Naive thymus-derived CD4-positive, alpha-beta T cell (primary cell): ENCODE measurements at regions not wholly inside any gene's neighbourhood (a gene's known extent, or its start where the extent isn't known, plus 50 kb on each side); places are given as distances from the start of the nearest gene placed in this dataset.

Experiments
- ATAC-seq: fragments of 150-1000 bp; cut with Tn5 transposase; 2 replicates; pipeline ENCODE4 v1.10.0; 2021; ENCODE audit warnings: mild to moderate bottlenecking, moderate library complexity
- CTCF ChIA-PET: fragments of 350-600 bp; sonication (Branson Sonifier 250); formaldehyde crosslinking; loops from one replicate; lab custom pipeline; 2021; ENCODE audit warnings: antibody characterized with exemption; lab: Charles Lee
- POLR2A ChIA-PET: fragments of 350-600 bp; sonication (Branson Sonifier 250); formaldehyde crosslinking; loops from one replicate; lab custom pipeline; 2021; ENCODE audit warnings: antibody characterized with exemption, inconsistent platforms; lab: Charles Lee
- DNase-seq, 9 donors: peaks; one replicate each; pipeline versions ENCODE4 v3.0.0 to v3.0.0-alpha.2; 2020 to 2022; ENCODE audit warnings: mixed read lengths in 1 of 9
- H3K27ac ChIP-seq: one replicate; pipeline ENCODE4 v1.7.0; 2013; ENCODE audit warnings: mild to moderate bottlenecking, low read depth, low read length, moderate library complexity
- H3K27me3 ChIP-seq, 2 donors: one replicate each; pipeline ENCODE4 v1.7.0; 2013; ENCODE audit warnings: low read length in 2 of 2, mild to moderate bottlenecking in 2 of 2, moderate library complexity in 2 of 2; ENCODE audit not compliant: control insufficient read depth in 2 of 2, insufficient read depth in 2 of 2
- H3K36me3 ChIP-seq, 3 experiments: 1 replicate in 2 of 3; 2 replicates in 1 of 3; pipeline ENCODE4 v1.7.0; 2013; ENCODE audit warnings: low read length in 3 of 3, mild to moderate bottlenecking in 3 of 3, moderate library complexity in 1 of 3; ENCODE audit not compliant: insufficient read depth in 3 of 3, control insufficient read depth in 2 of 3
- H3K4me1 ChIP-seq, 2 donors: one replicate each; pipeline ENCODE4 v1.7.0; 2013; ENCODE audit warnings: low read length in 2 of 2, mild to moderate bottlenecking in 2 of 2, moderate library complexity in 1 of 2; ENCODE audit not compliant: control insufficient read depth in 2 of 2, insufficient read depth in 2 of 2
- H3K4me3 ChIP-seq: 2 replicates; pipeline ENCODE4 v1.7.0; 2013; ENCODE audit warnings: mild to moderate bottlenecking, low read length
- H3K9me3 ChIP-seq, 3 experiments: 1 replicate in 2 of 3; 2 replicates in 1 of 3; pipeline ENCODE4 v1.7.0; 2013; ENCODE audit warnings: low read length in 3 of 3; ENCODE audit not compliant: control insufficient read depth in 2 of 3
- H3K27ac Mint-ChIP-seq, 9 donors: one replicate each; pipeline ENCODE4 v1.8.0; 2020 to 2022; ENCODE audit warnings: mixed read lengths in 9 of 9, mild to moderate bottlenecking in 8 of 9, moderate library complexity in 5 of 9, inconsistent platforms in 2 of 9
- H3K27me3 Mint-ChIP-seq, 5 donors: one replicate each; pipeline ENCODE4 v1.8.0; 2021 to 2022; ENCODE audit warnings: mixed read lengths in 5 of 5, mild to moderate bottlenecking in 1 of 5
- H3K36me3 Mint-ChIP-seq, 5 donors: one replicate each; pipeline ENCODE4 v1.8.0; 2020 to 2022; ENCODE audit warnings: mixed read lengths in 5 of 5, mild to moderate bottlenecking in 3 of 5, inconsistent platforms in 1 of 5
- H3K4me1 Mint-ChIP-seq, 7 donors: one replicate each; pipeline ENCODE4 v1.8.0; 2020 to 2022; ENCODE audit warnings: mixed read lengths in 7 of 7, mild to moderate bottlenecking in 3 of 7, inconsistent platforms in 1 of 7
- H3K4me3 Mint-ChIP-seq, 10 donors: one replicate each; pipeline ENCODE4 v1.8.0; 2020 to 2022; ENCODE audit warnings: mild to moderate bottlenecking in 10 of 10, mixed read lengths in 10 of 10, moderate library complexity in 6 of 10, inconsistent platforms in 2 of 10
- H3K9me3 Mint-ChIP-seq, 11 donors: one replicate each; pipeline ENCODE4 v1.8.0; 2020 to 2022; ENCODE audit warnings: mixed read lengths in 11 of 11, mild to moderate bottlenecking in 4 of 11, inconsistent platforms in 1 of 11, moderate library complexity in 1 of 11
- intact Hi-C, 2 donors: fragments of 100-400 bp; cut with micrococcal nuclease; formaldehyde crosslinking; loops; one replicate each; pipeline ENCODE4 v1.15.1; 2023

DNA sequence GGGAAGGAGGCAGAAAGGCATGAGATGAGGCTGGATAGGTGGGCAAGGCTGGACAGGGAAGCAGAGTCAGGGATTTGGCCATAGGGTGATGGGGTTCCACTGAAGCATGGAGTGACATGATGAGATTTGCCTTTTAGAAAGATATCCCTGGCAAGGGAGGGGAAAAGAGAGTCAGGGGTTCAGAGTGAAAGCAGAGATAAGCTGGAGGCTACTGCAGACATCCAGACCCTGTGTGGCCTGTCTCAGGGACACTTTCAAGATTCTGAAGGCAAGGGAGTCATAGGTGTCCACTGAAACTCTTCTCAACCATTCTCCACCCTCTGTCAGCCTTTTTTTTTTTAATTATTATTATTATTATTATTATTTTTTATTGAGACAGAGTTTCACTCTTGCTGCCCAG, 94.0 kb upstream of the SPATA12 start:
- Histone ChIP-seq H3K9me3 (no peaks in the 10 kb centered on the region), H3K36me3 (no peaks in the 10 kb centered on the region), H3K27ac (no peak overlapping the region), H3K4me3 (no peak overlapping the region), H3K4me1 (no peaks in the 10 kb centered on the region), H3K27me3 (no peaks in the 10 kb centered on the region)
- ChIA-PET CTCF (interaction anchor here (0.6 kb wide), 1 partner anchor 264 kb away, joined by 5 read pairs; no protein-coding TSS in a partner anchor), POLR2A (no interaction called here)
- intact Hi-C loops: no loop called here
- Mint-ChIP-seq H3K27me3 (no peaks in the 10 kb centered on the region), H3K9me3 (peaks cover 0 to 12% (median 5%) of the 10 kb centered on the region in 11 donors), H3K4me1 (peaks cover 0 to 11% (median 3%) of the 10 kb centered on the region in 7 donors), H3K36me3 (peaks cover 0 to 8% (median 3%) of the 10 kb centered on the region in 5 donors), H3K27ac (no peak overlapping the region), H3K4me3 (no peak overlapping the region)
- ATAC-seq (no peak), DNase-seq (no peak)

DNA sequence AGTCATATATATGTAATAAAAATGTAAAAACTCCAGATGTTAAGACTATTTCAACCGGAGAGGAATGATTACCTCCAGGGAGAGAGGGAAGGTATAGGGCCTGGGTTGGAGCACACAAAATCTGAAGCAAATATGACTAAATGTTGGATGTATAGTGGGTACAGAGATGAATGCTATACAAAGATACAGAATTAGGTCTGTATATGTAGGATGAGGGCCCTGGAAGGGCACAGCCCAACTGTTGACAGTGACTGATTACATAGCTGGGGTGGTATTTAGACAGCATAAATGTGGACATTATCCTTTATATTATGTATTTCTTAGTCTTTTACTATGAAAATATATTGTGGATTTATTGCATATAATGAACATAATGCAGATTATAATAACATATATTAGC, 94.4 kb upstream of the SPATA12 start:
- H3K9me3 Mint-ChIP-seq: peaks cover 0 to 12% (median 5%) of the 10 kb centered on the region in 11 donors
- ChIA-PET CTCF (interaction anchor here (0.6 kb wide), 1 partner anchor 263 kb away, joined by 5 read pairs; no protein-coding TSS in a partner anchor), POLR2A (no interaction called here)
- Histone ChIP-seq H3K4me3 (no peak overlapping the region), H3K36me3 (no peaks in the 10 kb centered on the region), H3K9me3 (no peaks in the 10 kb centered on the region), H3K27me3 (no peaks in the 10 kb centered on the region), H3K27ac (no peak overlapping the region), H3K4me1 (no peaks in the 10 kb centered on the region)
- H3K27me3 Mint-ChIP-seq: no peaks in the 10 kb centered on the region
- peaks cover 0 to 11% (median 3%) of the 10 kb centered on the region in 7 donors for H3K4me1 Mint-ChIP-seq
- no peak for DNase-seq
- no peak for ATAC-seq
- intact Hi-C loops: no loop called here
- H3K4me3 Mint-ChIP-seq: no peak overlapping the region
- H3K27ac Mint-ChIP-seq: no peak overlapping the region
- peaks cover 0 to 8% (median 3%) of the 10 kb centered on the region in 5 donors for H3K36me3 Mint-ChIP-seq

DNA sequence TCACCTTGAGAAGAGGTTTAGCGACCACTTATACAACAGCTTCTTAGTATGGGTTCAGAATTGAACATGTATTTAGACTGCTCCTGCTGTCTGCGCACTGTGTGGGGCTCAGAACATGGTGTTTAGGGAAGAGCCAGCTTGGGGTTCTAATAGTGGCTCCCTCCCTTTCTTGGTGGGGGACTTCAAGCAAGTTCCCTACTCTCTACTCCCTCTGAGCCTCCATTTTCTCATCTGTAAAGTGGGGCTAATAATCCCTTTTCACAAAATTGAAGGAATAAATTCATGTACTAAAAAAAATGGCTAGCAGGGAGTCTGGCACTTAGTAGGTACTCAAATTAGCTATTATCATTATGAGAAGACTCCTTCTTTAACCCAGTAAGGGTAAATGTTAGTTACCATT, 97.5 kb upstream of the SPATA12 start:
- H3K27ac ChIP-seq: no peak overlapping the region
- Mint-ChIP-seq H3K4me3 (no peak overlapping the region), H3K4me1 (peaks cover 0 to 1% (median 0%) of the 10 kb centered on the region in 7 donors), H3K9me3 (peaks cover 0 to 12% (median 5%) of the 10 kb centered on the region in 11 donors), H3K36me3 (peaks cover 0 to 8% (median 3%) of the 10 kb centered on the region in 5 donors), H3K27me3 (no peaks in the 10 kb centered on the region), H3K27ac (peak overlapping the region in 1 of 9 donors; percentile 3)
- H3K4me3 ChIP-seq: no peak overlapping the region
- ChIA-PET POLR2A (interaction anchor here (0.6 kb wide), 1 partner anchor 40 kb away, joined by 3 read pairs; no protein-coding TSS in a partner anchor), CTCF (interaction anchor here (0.8 kb wide), 1 partner anchor 163 kb away, joined by 3 read pairs; no protein-coding TSS in a partner anchor)
- H3K36me3 ChIP-seq: no peaks in the 10 kb centered on the region
- intact Hi-C loops: no loop called here
- ATAC-seq: no peak
- no peaks in the 10 kb centered on the region for H3K9me3 ChIP-seq
- H3K4me1 ChIP-seq: no peaks in the 10 kb centered on the region
- no peak for DNase-seq
- no peaks in the 10 kb centered on the region for H3K27me3 ChIP-seq

DNA sequence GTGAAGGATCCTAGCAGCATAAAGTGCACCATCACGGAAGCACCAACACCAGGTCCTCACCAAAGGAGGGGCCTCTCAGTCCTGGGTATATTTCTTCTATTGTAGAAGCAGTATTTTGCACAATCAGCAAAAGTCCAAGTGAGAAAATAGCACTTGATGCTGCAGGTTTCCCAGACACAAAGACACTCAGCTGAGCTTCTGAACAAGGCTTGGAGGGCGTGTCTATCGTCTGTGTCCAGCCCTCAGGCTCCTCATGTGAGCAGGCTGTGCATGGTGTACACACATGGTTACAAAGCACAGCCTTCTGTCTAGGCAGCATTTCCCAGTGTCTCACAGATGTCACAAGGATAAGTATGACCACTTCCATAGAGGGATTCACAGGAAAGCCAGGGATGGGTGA, 98.3 kb upstream of the SPATA12 start:
- Histone ChIP-seq H3K4me1 (no peaks in the 10 kb centered on the region), H3K4me3 (no peak overlapping the region), H3K9me3 (no peaks in the 10 kb centered on the region), H3K27me3 (no peaks in the 10 kb centered on the region), H3K36me3 (no peaks in the 10 kb centered on the region), H3K27ac (no peak overlapping the region)
- ChIA-PET POLR2A (interaction anchor here (0.6 kb wide), 2 partner anchors 41 to 79 kb away, joined by 3 read pairs; no protein-coding TSS in a partner anchor), CTCF (interaction anchor here (1.4 kb wide), 1 partner anchor 25 kb away, joined by 4 read pairs; no protein-coding TSS in a partner anchor)
- Mint-ChIP-seq H3K4me3 (peak overlapping the region in 1 of 10 donors; percentile 38), H3K36me3 (peaks cover 0 to 8% (median 3%) of the 10 kb centered on the region in 5 donors), H3K27ac (no peak overlapping the region), H3K4me1 (peaks cover 0 to 3% (median 0%) of the 10 kb centered on the region in 7 donors), H3K27me3 (no peaks in the 10 kb centered on the region), H3K9me3 (peaks cover 0 to 12% (median 5%) of the 10 kb centered on the region in 11 donors)
- DNase-seq (no peak), ATAC-seq (no peak)
- intact Hi-C loops: no loop called here

DNA sequence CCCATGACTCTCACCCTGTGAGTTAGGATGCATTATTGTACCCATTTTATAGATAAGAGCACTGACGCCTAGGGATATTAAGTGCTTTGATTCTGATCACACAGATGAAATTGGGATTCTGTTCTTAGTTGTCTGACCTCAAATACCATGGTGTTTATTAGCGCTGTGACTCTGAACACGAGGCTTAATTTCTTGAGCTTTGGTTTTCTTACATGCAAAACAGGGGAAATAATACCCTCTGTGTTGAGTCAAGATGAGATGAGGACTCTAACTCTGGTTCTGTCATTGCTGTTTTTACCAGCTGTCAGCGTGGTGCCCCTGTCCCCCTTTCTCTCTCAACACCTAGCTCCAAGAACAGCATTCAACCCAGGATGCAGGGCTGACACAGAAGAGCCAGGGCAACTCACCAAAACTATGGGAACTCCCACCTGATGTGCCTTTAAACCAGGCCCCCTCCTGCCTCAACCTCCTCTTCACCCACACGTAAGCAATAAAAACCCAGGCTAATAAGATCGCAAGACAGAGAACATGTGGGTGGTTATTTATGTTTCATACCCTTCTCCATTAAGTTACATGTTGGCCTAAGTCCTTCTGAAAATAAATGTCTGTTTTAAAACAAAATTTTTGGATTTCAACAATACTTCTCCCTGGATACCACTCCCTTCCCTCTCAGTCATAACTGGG, 100.1 kb upstream of the SPATA12 start:
- ChIA-PET POLR2A (no interaction called here), CTCF (interaction anchor here (0.5 kb wide), 1 partner anchor 8 kb away, joined by 3 read pairs; no protein-coding TSS in a partner anchor)
- intact Hi-C loops: no loop called here
- Mint-ChIP-seq H3K27ac (no peak overlapping the region), H3K27me3 (no peaks in the 10 kb centered on the region), H3K9me3 (peaks cover 0 to 11% (median 4%) of the 10 kb centered on the region in 11 donors), H3K36me3 (peaks cover 0 to 7% (median 2%) of the 10 kb centered on the region in 5 donors), H3K4me1 (peaks cover 0 to 4% (median 0%) of the 10 kb centered on the region in 7 donors), H3K4me3 (no peak overlapping the region)
- no peaks in the 10 kb centered on the region for H3K36me3 ChIP-seq
- no peaks in the 10 kb centered on the region for H3K4me1 ChIP-seq
- H3K27me3 ChIP-seq: no peaks in the 10 kb centered on the region
- no peak for DNase-seq
- H3K4me3 ChIP-seq: no peak overlapping the region
- H3K27ac ChIP-seq: no peak overlapping the region
- no peaks in the 10 kb centered on the region for H3K9me3 ChIP-seq
- no peak for ATAC-seq

DNA sequence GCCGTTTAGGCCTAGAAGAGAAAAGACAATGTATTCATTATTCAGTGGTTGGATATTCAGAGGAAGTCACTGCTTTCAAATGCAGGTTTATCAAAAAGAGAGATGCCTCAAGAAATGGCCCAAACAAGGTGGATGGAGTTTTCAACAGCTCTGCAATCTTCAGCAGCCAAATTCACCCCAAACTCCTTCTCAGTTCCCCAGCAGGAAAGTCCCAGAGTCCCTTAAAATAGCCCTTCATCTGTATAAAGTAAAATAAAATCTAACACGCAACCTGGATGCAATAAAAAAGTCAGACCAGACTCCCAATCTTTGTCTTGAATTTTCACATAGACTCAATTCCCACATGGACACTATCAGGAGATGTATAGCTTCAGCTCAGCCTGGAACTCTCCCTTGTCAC, 101.6 kb upstream of the SPATA12 start:
- CTCF ChIA-PET: no interaction called here
- no peak for ATAC-seq
- no peak overlapping the region for H3K27ac ChIP-seq
- H3K36me3 ChIP-seq: no peaks in the 10 kb centered on the region
- POLR2A ChIA-PET: interaction anchor here (0.6 kb wide), 1 partner anchor 41 kb away, joined by 12 read pairs; no protein-coding TSS in a partner anchor
- no peaks in the 10 kb centered on the region for H3K4me1 ChIP-seq
- H3K4me3 ChIP-seq: no peak overlapping the region
- no peaks in the 10 kb centered on the region for H3K27me3 ChIP-seq
- intact Hi-C loops: no loop called here
- no peak overlapping the region for H3K4me3 Mint-ChIP-seq
- peaks cover 0 to 4% (median 0%) of the 10 kb centered on the region in 11 donors for H3K9me3 Mint-ChIP-seq
- H3K36me3 Mint-ChIP-seq: no peaks in the 10 kb centered on the region
- peaks cover 0 to 4% (median 0%) of the 10 kb centered on the region in 7 donors for H3K4me1 Mint-ChIP-seq
- peak overlapping the region in 1 of 9 donors; percentile 32 for H3K27ac Mint-ChIP-seq
- H3K27me3 Mint-ChIP-seq: peaks cover 0 to 2% (median 0%) of the 10 kb centered on the region in 5 donors
- no peaks in the 10 kb centered on the region for H3K9me3 ChIP-seq
- no peak for DNase-seq
